Endothelial cell of umbilical vein (primary cell): ENCODE measurements at regions not wholly inside any gene's neighbourhood (a gene's known extent, or its start where the extent isn't known, plus 50 kb on each side); places are given as distances from the start of the nearest gene placed in this dataset.

Experiments used
- BruUV-seq: library from RNA; stranded (reverse); fragments of 400-500 nt; replicated peaks from 2 replicates; lab custom pipeline; 2021; lab: Mats Ljungman, UMichigan
- CTCF ChIA-PET: fragments of 300-600, 350-600 bp; sonication (Branson Sonifier 250); formaldehyde crosslinking; loops from one replicate; lab custom pipeline; 2021; ENCODE audit warnings: antibody characterized with exemption, inconsistent platforms; lab: Charles Lee
- POLR2A ChIA-PET: fragments of 300-600, 350-600 bp; sonication (Branson Sonifier 250); formaldehyde crosslinking; loops from one replicate; lab custom pipeline; 2021; ENCODE audit warnings: antibody characterized with exemption, inconsistent platforms; lab: Charles Lee
- DNase-seq: peaks from one replicate; pipeline ENCODE4 v3.0.0-alpha.2; 2011; ENCODE audit warnings: low read depth, low spot score
- FAIRE-seq: peaks from 2 replicates; lab custom pipeline; 2011; peaks lifted over from hg19 to GRCh38; lab: Jason Lieb, UNC
- H2AFZ ChIP-seq: 2 replicates; pipeline ENCODE4 v1.6.0; 2012; ENCODE audit warnings: low read depth, low read length, control low read depth, inconsistent platforms
- H3K27ac ChIP-seq: 2 replicates; pipeline ENCODE4 v1.5.1; 2011; ENCODE audit warnings: low read depth, mild to moderate bottlenecking, control low read depth, low read length, moderate library complexity; ENCODE audit not compliant: insufficient read depth
- H3K27me3 ChIP-seq, 2 experiments: 2 replicates each; pipeline versions ENCODE4 v1.6.0 to v1.6.1; 2011; ENCODE audit warnings: low read length in 2 of 2, mixed read lengths in 1 of 2; ENCODE audit not compliant: control insufficient read depth in 2 of 2, insufficient read depth in 2 of 2
- H3K36me3 ChIP-seq, 2 experiments: 2 replicates in 1 of 2; 3 replicates in 1 of 2; pipeline ENCODE4 v1.5.1; 2011; ENCODE audit warnings: low read length in 2 of 2, mild to moderate bottlenecking in 1 of 2, moderate library complexity in 1 of 2; ENCODE audit not compliant: control insufficient read depth in 2 of 2, insufficient read depth in 2 of 2; ENCODE audit errors: extremely low read depth in 1 of 2
- H3K4me1 ChIP-seq: 3 replicates; pipeline ENCODE4 v1.5.1; 2011; ENCODE audit warnings: mild to moderate bottlenecking, low read length; ENCODE audit not compliant: control insufficient read depth, insufficient read depth; ENCODE audit errors: extremely low read depth
- H3K4me2 ChIP-seq: 2 replicates; pipeline ENCODE4 v1.6.1; 2011; ENCODE audit warnings: low read length, control low read depth, mixed read lengths; ENCODE audit not compliant: insufficient read depth
- H3K4me3 ChIP-seq, 3 experiments: fragments of 200-600 bp in 1 of 3; sonication (generic), shearing (Covaris generic) in 1 of 3; replicated peaks in 1 of 3; 2 replicates each; pipeline ENCODE4 v1.5.1; 2011 to 2016; ENCODE audit warnings: control low read depth in 3 of 3, low read length in 3 of 3, mild to moderate bottlenecking in 2 of 3, inconsistent platforms in 1 of 3, low read depth in 1 of 3, moderate library complexity in 1 of 3; ENCODE audit not compliant: insufficient read depth in 1 of 3
- H3K79me2 ChIP-seq: 2 replicates; pipeline ENCODE4 v1.6.0; 2012; ENCODE audit warnings: low read length, inconsistent platforms; ENCODE audit not compliant: control insufficient read depth, insufficient read depth
- H3K9ac ChIP-seq: replicated peaks from 2 replicates; pipeline ENCODE3; 2011; ENCODE audit warnings: low read length, control low read depth; ENCODE audit not compliant: insufficient read depth; ENCODE audit errors: extremely low read depth
- H3K9me1 ChIP-seq: replicated peaks from 3 replicates; pipeline ENCODE4 v1.6.0; 2011; ENCODE audit warnings: mild to moderate bottlenecking, low read length; ENCODE audit not compliant: control insufficient read depth, insufficient read depth; ENCODE audit errors: extremely low read depth
- H3K9me3 ChIP-seq: replicated peaks from 2 replicates; pipeline ENCODE4 v1.5.1; 2012; ENCODE audit warnings: low read length, inconsistent platforms; ENCODE audit not compliant: control insufficient read depth, insufficient read depth
- H4K20me1 ChIP-seq: replicated peaks from 2 replicates; pipeline ENCODE3; 2011; ENCODE audit warnings: mild to moderate bottlenecking, low read length; ENCODE audit not compliant: control insufficient read depth, insufficient read depth; ENCODE audit errors: extremely low read depth
- EZH2 ChIP-seq: IDR thresholded peaks from 2 replicates; pipeline ENCODE4 v1.6.1; 2012; ENCODE audit warnings: borderline replicate concordance, low read depth, mild to moderate bottlenecking, moderate library complexity, low read length, inconsistent platforms; ENCODE audit not compliant: severe bottlenecking
- FOS ChIP-seq: IDR thresholded peaks from 2 replicates; pipeline ENCODE4 v1.6.1; 2011; ENCODE audit warnings: mild to moderate bottlenecking, low read length, moderate library complexity, borderline replicate concordance; ENCODE audit not compliant: insufficient read depth
- GATA2 ChIP-seq: IDR thresholded peaks from 2 replicates; pipeline ENCODE4 v1.7.0; 2011; ENCODE audit warnings: low read depth, mild to moderate bottlenecking, moderate library complexity, mixed read lengths, low read length; ENCODE audit not compliant: insufficient read length, insufficient read depth
- JUN ChIP-seq: IDR thresholded peaks from 2 replicates; pipeline ENCODE4 v1.6.1; 2011; ENCODE audit warnings: borderline replicate concordance, low read depth; ENCODE audit not compliant: insufficient read length, insufficient read depth
- MYC ChIP-seq: IDR thresholded peaks from one replicate; pipeline ENCODE4 v1.6.1; 2011; ENCODE audit warnings: mild to moderate bottlenecking, low read depth, low read length
- POLR2A ChIP-seq: IDR thresholded peaks from 2 replicates; pipeline ENCODE4 v1.6.1; 2012; ENCODE audit warnings: low read depth, mild to moderate bottlenecking, control low read depth, low read length
- POLR2AphosphoS5 ChIP-seq: IDR thresholded peaks from 2 replicates; pipeline ENCODE4 v1.6.1; 2012; ENCODE audit warnings: low read depth, mild to moderate bottlenecking, control low read depth, low read length, moderate library complexity; ENCODE audit not compliant: insufficient read depth
- dilution Hi-C: fragments of 300-500 bp; cut with MboI; formaldehyde crosslinking; loops from one replicate; pipeline ENCODE4 v1.15.0; 2019; ENCODE audit warnings: low sequenced_read_pairs; ENCODE audit not compliant: extremely low pct_ligation_motif_present
- intact Hi-C: fragments of 100-400 bp; cut with micrococcal nuclease; formaldehyde crosslinking; loops from one replicate; pipeline ENCODE4 v1.10.0; 2022
- TF ChIP-seq, protein P1 (sequence below): IDR thresholded peaks from 2 replicates; pipeline ENCODE4 v1.6.1; 2011; ENCODE audit not compliant: insufficient read depth, insufficient read length
- TF ChIP-seq, protein P2 (sequence below), 2 donors: IDR thresholded peaks; 1 replicate in 1 of 2; 2 replicates in 1 of 2; pipeline ENCODE4 v1.5.1; 2011; ENCODE audit warnings: low read length in 2 of 2, mild to moderate bottlenecking in 2 of 2, moderate library complexity in 2 of 2, control low read depth in 1 of 2, inconsistent platforms in 1 of 2, low read depth in 1 of 2; ENCODE audit not compliant: insufficient read depth in 1 of 2; ENCODE audit errors: extremely low read depth in 1 of 2

DNA sequence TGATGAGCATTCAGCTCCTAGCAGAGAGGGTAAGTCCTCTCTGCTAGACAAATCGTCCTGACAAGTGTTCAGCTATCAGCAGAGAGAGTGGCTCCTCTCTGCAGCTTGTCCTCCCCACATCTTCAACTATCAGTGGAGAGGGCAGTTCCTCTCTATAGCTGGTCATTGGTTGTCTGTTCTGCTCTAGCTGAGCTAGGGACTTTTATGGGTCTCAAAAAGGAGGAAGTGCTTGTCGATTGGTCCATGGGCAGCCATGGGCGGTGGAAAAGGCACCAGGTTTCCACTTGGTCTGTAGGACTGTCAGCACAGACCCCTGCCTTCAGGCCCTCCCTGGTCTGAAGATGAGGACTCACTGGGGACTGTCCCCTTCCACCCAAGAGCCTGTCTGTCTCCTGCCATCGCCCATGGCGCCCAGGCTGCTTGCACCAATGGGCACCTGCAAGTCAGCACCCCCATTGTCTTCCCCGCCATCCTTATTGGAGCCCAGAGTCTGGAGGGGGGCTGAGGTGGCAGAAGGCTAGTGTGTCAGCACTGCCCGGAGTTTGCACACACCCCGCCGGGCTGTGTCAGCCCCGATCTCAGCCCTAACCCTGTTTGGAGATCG, 264.7 kb downstream of the ZBBX start:
- Histone ChIP-seq H3K36me3 (no peaks in the 10 kb centered on the region), H3K9me3 (peaks cover 4% of the 10 kb centered on the region), H3K4me2 (no peak overlapping the region), H3K4me3 (no peak overlapping the region), H3K27me3 (no peaks in the 10 kb centered on the region), H3K9me1 (no peaks in the 10 kb centered on the region), H3K9ac (no peak overlapping the region), H3K79me2 (no peaks in the 10 kb centered on the region), H3K27ac (no peak overlapping the region), H4K20me1 (no peaks in the 10 kb centered on the region), H3K4me1 (no peaks in the 10 kb centered on the region), H2AFZ (no peak overlapping the region)
- no peak for FAIRE-seq
- intact Hi-C loops (no loop called here), dilution Hi-C loops (no loop called here)
- DNase-seq = no peak
- no TSS peak for BruUV-seq
- CTCF ChIA-PET = no interaction called here
- POLR2A ChIA-PET = no interaction called here
- TF ChIP-seq GATA2 = no peak

DNA sequence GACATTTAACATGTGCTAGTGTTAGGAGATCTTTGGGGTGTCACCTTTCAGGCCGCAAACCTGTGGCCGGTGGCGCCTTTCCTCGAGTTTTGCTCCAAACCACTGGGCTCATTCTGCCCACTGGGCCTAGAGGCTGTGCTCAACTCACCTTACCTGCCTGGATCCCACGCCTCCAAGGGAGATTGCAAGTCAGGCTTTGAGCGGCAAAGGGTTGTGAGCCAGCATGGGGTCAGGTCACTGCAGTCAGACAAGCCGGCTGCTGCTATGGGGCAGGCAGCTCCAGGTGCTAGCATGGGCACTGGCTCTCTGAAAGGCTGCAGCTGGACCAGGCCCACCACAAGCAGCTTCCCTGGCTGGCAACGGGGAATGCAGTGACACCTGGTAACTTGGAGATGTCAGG, 265.5 kb downstream of the ZBBX start:
- Histone ChIP-seq H3K4me1 (no peaks in the 10 kb centered on the region), H3K9ac (no peak overlapping the region), H3K27ac (no peak overlapping the region), H3K9me1 (no peaks in the 10 kb centered on the region), H3K36me3 (no peaks in the 10 kb centered on the region), H3K79me2 (no peaks in the 10 kb centered on the region), H3K4me3 (no peak overlapping the region), H2AFZ (no peak overlapping the region), H3K4me2 (no peak overlapping the region), H4K20me1 (no peaks in the 10 kb centered on the region), H3K27me3 (no peaks in the 10 kb centered on the region), H3K9me3 (peaks cover 4% of the 10 kb centered on the region)
- DNase-seq = no peak
- no TSS peak for BruUV-seq
- dilution Hi-C loops = no loop called here
- CTCF ChIA-PET = no interaction called here
- TF ChIP-seq POLR2AphosphoS5 = no peak
- TF ChIP-seq, protein P1, sequence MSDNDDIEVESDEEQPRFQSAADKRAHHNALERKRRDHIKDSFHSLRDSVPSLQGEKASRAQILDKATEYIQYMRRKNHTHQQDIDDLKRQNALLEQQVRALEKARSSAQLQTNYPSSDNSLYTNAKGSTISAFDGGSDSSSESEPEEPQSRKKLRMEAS = no peak
- TF ChIP-seq FOS = no peak
- TF ChIP-seq JUN = no peak
- TF ChIP-seq POLR2A = no peak
- TF ChIP-seq EZH2 = no peak
- no peak for TF ChIP-seq GATA2
- no peak for TF ChIP-seq MYC
- TF ChIP-seq, protein P2, sequence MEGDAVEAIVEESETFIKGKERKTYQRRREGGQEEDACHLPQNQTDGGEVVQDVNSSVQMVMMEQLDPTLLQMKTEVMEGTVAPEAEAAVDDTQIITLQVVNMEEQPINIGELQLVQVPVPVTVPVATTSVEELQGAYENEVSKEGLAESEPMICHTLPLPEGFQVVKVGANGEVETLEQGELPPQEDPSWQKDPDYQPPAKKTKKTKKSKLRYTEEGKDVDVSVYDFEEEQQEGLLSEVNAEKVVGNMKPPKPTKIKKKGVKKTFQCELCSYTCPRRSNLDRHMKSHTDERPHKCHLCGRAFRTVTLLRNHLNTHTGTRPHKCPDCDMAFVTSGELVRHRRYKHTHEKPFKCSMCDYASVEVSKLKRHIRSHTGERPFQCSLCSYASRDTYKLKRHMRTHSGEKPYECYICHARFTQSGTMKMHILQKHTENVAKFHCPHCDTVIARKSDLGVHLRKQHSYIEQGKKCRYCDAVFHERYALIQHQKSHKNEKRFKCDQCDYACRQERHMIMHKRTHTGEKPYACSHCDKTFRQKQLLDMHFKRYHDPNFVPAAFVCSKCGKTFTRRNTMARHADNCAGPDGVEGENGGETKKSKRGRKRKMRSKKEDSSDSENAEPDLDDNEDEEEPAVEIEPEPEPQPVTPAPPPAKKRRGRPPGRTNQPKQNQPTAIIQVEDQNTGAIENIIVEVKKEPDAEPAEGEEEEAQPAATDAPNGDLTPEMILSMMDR (IDR thresholded peaks at IDR 0.05; ENCODE audit: extremely low read depth in 1 of 2, insufficient read depth in 1 of 2, low read depth in 1 of 2, low read length in 2 of 2) = no peak
- FAIRE-seq = no peak
- POLR2A ChIA-PET = no interaction called here
- intact Hi-C loops = no loop called here
